HG02763 (cell line): ENCODE measurements at regions not wholly inside any gene's neighbourhood (a gene's known extent, or its start where the extent isn't known, plus 50 kb on each side); places are given as distances from the start of the nearest gene placed in this dataset.
"Not testable (repeated sequence)": the region's sequence is repeated elsewhere in the genome, so short reads cannot be mapped to it uniquely, and the experiment has no call there.

Source experiments
- ATAC-seq: cut with Tn5 transposase; IDR thresholded peaks from one replicate; pipeline ENCODE4 v1.9.1; 2021; ENCODE audit warnings: mild to moderate bottlenecking, moderate library complexity; ENCODE audit not compliant: unreplicated experiment

DNA sequence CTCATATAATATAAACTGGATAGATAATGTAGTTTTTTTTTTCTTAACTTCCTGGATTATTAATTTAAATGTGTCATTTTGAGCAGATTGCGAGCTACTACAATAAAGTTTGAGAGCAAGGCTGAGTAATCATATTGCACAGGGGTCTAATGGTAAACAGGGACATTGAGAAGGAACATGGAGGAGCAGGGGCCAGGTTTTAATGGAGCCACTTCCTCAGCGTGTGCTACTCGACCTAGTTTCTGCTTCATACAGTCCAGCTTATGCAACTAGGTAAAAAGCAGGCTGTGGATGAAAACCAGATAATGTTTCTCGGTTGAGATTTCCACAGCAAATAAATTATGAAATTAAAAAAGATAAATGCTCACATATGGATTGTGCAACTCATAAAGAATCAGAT lies 1915.7 kb upstream of the CELF4 start:
- no peak for ATAC-seq

DNA sequence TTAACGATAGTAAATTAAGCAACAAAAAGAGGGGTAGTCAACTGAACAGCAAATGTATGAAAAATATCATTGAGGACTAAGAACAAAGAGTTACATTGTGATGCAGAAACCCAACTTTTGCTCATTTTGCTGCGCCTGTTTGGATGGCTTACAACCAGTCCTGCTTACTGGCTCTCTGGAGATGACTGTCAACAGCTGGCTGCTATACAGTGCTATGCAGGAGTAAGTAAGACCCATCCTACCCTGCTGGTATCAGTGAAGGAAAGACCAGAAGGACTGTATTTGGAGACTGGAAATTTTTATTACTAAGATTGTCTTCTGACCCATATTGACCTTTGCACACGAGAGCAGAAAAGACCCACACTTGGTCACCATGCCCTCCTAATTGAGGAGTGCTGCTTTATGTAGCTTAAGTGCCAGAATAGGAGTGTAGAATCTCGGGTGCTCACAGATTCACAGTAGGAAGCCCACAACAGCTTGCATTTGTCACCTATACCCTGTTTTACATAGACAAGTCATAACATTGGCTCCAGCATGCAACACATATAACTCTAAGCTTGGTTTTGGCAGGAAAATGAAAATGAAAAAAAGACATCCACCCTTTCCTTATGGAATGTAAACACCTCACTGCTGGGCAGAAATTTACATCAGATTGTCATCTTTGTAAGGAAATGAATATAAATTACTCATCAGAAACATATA lies 1915.0 kb upstream of the CELF4 start:
- no peak for ATAC-seq

DNA sequence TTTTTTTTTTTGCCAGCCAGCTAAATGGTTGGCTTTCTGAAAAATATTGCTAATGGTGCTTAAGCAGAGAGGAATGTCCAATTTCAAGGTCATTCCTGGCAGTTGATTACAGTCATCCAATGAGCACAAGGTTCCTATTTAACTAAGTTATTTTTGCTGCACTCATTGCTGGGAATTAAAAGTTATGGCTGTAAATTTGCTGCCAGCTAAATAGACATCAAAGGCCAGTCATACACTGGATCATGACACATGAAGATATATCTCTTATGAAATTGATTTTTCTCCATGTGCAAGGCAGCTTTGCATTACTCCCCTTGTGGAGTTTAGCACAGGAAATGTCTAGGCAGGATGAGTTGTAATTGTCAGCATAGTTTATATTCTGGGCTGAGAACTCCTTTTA lies 1898.4 kb upstream of the CELF4 start:
- no peak for ATAC-seq

DNA sequence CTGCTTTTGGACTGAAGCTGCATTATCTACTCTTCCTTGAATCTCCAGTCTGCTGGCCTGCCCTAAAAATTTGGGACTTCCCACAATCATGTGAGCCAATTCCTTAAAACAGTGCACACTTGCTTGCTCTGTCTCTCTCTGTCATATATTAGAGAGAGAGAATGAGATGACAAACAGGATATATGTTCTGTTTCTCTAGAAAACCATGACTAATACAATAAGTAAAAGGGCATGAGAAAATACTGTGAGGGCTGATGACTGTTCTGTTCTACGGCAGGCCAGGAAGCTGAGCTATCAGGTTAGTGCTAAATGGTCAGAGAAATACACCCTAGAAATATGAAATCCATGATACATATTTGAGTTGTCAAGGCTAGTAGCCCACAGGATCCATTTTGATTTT lies 1896.8 kb upstream of the CELF4 start:
- ATAC-seq, result no peak

DNA sequence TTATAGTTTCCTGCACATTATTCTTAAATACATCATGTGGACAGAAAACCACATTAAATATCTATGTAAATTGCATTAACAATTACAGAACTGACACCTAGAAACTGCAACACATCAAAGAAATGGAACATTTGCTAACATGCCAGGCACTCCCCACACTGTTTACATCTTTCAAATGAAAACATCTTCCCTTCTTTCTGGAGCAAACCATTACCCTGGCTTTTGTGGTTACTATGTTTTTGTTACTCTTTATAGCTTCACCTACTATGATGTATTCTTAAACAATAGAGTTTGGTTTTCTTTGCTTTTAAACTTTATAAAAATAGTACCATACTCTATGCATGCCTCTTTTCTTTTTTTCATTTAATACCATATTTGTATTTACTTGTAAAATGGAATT lies 1894.5 kb upstream of the CELF4 start:
- ATAC-seq, result no peak

DNA sequence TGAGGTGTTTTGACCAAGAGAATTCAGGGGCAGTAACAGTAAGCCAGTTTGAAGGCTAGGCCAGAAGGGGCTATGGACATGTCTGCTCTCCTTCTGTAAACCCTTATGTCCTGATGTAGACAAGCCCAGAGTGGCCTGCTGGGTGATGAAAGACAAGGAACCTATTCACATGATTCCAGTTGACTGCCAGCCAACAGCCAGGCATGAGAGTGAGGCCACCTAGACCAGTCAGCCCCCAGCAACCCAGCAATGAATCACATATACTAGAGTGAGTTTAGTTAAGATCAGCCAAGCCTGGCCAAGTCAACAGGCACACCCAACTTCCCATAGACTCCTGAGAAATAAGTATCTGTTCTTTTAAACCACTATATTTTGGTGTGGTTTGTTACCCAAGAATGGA lies 1889.7 kb upstream of the CELF4 start:
- no peak for ATAC-seq

DNA sequence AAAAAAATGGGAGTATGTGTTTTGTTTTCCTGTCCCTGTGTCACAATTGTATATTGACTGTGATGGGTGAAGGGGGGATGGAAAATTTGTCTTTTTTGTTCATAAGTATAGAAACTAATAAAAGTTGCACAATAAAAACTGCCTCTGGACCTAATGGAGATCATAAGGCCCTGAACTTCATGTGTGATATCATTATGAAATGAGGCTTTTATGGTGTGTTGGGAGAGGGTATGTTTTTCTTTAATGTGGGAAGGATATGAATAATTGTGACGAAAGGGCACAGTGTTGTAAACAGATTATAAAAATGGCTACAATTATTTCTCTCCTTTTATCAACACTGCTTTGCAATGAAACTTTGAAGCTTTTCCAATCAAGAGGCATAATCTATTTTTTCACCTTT lies 1889.3 kb upstream of the CELF4 start:
- ATAC-seq, result no peak

DNA sequence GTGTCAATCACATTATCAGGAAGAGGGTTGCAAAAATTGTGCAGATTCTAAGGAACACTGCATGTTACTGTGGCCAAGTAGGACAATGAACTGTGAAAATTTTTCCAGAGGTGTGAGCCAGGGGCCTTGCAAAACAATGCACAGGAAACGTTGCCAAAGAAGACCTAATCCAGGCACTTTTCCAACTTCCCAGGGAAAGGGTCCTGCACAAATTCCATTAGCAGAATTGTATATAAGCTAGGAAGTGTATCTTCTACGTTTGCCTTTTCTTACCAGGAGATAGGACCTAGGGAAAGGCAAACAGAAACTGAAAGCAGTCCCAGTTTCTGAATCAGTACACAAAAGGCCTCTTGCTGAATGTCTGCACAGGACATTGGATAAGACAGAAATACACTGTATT lies 1888.3 kb upstream of the CELF4 start:
- ATAC-seq, result no peak

DNA sequence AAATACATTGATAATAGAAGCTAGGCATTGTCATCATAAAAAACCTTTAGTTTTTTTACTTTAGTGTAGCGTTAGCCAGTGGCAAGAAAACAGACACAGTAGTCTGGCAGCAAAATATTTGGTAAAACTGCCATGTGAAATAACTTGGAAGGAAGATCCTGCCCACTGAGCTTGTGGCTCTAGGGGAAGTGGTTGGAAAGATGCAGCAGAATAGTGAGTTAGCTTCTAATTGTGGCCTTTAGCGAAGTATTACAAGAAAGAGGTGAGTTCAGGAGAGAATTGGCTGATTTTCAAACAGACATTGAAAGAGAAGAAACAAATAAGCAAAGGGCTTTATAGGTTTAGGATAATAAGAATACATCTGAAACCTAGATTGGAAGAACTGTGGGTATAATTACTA lies 1887.8 kb upstream of the CELF4 start:
- no peak for ATAC-seq

DNA sequence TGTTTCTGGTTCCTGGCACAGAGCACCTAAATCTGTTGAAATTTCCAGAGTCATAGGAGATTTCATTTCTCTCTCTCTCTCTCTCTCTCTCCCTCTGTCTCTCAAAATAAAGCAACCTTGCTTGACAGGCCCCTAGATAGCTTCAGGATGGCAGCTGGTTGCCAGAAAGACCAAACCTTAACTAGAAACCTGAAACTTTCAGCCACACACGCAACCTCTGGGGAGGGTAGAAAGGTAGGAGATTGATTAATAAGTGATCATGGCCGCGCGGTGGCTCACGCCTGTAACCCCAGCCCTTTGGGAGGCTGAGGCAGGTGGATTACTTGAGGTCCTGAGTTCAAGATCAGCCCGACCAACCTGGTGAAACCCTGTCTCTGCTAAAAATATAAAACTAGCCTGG lies 1885.4 kb upstream of the CELF4 start:
- no peak for ATAC-seq

DNA sequence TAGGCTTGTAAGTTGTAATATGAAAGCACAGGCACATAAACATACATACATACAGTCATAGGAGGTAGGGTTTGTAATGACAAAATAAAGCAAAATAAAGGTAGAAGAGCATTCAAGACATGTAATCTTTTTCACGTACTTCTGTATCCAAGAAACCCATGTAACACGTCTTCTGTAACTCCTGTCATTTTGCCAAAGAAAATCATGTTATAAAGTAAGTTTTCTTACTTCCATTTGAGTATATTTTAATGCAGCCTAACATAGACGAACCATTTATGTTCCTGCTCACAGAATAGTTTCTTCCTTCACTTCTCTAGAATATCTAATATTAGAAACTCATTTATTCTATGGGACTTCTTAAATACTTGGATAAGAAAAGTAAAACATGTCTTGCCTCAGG lies 1884.0 kb upstream of the CELF4 start:
- ATAC-seq, result no peak

DNA sequence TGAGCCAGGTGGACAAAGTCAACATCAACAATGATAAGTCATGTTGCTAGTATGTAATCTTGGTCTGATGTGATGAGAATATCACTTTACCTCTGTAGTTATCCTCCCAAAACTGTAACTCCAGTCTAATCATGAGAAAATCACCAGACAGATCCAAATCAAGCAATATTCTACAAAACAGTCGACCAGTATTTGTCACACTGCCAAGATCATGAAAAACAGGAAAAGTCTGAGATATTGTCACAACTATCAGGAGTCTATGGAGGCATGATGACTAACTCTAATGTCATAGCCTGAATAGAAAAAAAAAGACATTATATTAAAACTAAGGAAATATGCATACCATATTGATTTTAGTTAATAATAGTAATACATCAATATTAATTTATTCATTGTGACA lies 1883.3 kb upstream of the CELF4 start:
- no peak for ATAC-seq

DNA sequence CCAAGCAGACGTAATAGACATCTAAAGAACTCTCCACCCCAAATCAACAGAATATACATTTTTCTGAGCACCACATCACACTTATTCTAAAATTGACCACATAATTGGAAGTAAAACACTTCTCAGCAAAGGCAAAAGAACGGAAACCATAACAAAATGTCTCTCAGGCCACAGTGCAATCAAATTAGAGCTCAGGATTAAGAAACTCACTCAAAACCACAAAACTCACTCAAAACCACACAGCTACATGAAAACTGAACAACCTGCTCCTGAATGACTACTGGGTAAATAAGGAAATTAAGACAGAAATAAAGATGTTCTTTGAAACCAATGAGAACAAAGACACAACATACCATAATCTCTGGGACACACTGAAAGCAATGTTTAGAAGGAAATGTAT lies 1879.4 kb upstream of the CELF4 start:
- ATAC-seq, result not testable (repeated sequence)

DNA sequence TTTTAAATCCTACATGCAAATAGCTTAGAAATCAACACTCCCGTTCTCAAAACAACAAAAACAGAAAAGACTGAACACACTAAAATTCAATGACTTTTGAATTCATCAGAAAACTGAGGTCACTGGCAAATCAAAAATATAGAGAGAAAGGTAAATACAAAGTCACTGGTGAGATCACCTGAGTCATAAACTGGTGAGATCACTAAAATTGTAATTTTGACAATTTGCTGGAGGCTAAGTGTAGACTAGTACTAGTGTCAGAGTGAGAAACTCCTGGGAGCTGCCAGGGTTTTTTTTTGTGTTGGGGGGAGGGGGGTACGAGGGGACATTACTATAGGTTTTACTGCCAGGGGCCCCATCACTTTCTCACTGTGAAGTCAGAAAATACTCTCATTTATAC lies 1876.0 kb upstream of the CELF4 start:
- no peak for ATAC-seq

DNA sequence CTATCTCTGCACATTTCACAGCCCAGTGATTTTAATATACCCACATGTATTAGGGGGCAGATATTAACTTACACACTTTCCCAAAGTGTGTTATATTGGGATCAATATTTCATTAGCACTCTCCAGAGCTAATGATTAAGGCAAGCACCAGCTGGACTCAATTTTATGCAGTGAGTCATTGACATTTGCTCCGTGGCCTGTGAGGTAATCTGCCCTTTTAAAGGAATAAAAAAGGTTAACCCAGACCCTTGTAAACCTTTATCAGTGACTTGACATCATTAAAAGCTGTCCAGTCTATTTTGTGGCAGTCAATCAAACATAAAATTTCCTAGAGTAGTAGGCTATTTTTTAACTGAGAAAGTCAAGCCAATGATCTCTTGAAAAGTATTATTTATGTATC lies 1870.4 kb upstream of the CELF4 start:
- no peak for ATAC-seq

DNA sequence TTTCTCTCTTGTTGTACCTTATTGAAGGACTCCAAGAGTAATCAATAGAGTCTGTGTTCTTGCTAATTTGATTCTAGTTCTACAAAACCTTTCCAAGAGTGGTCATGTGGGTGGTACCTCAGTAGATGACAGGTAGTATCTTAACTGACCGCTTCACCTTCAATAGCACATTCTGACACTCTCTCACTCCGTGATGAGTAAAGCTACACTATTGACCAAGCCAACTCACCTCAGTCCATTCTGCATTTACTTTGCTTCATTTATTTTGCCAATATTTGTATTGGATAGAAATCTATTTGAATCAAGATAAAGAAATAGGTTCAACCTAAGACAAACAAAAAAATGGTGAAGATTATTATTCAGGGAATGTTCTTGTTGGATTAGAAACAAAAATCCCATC lies 1869.6 kb upstream of the CELF4 start:
- no peak for ATAC-seq

DNA sequence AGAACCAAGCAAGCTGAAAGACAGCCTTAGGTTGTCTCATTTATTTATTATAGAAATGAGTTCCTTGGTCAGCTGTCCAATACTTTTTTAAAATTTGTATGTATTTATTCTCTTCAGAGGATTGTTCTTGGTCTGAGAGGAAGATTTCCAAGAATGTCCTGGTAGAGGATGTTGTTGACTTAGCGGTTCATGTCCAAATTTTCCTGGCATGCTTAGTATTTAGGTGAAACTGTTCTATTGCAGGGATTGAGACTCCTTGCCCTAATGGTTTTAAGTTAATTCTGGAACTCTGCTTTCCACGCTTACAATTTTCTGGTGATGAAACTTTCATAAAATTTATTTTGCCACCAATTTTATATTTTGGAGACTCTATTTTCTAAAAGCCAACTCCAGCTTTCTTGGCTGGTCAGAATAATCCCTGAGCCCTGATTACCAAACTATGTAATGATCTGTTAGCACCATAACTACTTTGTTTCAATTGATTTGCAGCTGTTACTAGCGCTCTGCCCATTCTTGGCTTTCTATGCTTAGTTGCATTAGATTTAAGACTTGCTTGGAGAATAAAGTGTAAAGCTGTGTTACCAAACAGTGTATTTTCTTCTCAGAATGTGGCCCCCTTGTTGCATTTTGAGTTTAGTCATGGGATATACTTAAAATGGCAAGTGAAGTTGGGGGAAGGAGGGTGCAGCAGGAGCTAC lies 1868.8 kb upstream of the CELF4 start:
- ATAC-seq, result no peak

DNA sequence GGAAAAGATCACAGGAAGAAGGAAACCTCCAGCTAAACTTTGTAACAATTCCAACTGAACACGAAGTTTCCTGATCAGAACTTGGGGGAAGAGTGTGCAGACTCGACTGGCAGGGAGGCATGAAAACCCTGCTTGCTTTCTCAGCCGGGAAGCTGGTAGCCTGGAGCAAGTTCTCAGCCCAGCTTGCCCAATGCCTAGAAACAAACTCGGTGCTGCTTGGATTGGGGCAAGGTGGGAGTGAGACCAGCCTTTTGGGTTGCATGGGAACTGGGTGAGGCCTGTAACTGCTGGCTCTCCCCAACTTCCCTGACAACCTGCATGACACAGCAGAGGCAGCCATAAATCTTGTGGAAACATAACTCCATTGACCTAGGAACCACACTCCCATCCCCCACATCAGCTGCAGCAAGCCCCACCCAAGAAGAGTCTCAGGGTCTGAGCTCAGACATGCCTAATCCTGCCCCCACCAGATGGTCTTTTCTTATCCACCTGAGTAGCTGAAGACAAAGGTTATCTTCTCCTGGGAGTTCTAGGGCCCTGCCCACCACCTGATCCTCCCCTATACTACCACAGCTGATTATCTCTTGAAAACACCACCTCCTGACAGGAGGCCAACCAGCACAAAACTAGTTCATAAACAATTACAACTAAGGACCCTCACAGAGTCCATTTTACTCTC lies 1859.7 kb upstream of the CELF4 start:
- no peak for ATAC-seq

DNA sequence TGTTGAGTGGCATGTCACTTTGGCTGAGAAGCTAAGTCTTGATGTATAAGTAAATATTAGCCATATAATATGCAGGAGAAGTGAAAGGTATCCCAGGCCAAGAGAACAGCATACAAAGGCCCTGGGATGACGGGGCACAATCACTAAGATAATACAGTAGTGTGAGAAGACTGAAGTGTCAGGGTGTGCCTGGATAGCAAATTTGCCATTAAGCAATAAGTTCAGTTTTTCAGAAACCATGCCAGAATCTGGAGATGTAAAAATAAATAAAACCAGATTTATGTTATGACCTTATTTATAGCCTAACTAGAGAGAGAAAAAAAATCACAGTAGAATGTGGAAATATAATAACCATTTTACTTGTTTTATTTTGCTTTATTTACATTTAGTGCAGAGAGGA lies 1858.7 kb upstream of the CELF4 start:
- no peak for ATAC-seq

DNA sequence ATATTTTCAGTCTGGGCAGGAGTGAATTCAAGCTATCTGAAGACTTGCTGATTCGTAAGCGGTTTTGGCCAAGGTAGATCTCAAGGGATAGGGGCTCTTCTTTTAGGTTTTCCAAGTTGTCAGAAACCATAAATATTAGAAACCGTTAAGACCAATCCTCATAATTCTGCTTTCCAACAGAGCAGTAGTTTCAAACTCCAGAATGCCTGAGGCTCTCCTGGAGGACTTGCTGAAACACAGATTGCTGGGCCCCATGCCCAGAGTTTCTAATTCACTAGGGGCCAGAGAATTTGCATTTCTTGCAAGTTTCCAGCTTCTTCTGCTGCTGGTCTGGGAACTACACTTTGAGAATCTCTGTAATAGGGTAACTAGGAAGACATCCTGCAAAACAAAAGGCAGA lies 1855.7 kb upstream of the CELF4 start:
- ATAC-seq, result no peak

DNA sequence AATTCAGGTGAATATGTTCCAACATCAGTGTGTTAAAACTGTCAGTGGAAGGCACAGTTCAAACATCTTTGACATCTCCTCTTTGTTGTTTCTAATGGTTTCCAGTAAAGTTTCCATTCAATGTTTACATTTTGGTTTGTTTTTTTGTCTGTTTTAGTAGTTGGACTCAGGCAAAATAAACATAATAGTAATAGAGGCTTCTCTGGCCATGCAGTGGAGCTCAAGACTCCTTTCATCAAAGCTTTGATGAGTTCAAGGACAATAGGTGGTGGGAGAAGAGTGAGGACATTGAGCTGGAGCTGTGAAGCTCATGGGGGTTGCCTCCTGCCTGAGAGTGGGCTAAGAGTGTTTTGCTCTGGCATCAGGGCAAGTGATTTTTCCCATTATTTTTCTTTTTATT lies 1853.7 kb upstream of the CELF4 start:
- no peak for ATAC-seq

DNA sequence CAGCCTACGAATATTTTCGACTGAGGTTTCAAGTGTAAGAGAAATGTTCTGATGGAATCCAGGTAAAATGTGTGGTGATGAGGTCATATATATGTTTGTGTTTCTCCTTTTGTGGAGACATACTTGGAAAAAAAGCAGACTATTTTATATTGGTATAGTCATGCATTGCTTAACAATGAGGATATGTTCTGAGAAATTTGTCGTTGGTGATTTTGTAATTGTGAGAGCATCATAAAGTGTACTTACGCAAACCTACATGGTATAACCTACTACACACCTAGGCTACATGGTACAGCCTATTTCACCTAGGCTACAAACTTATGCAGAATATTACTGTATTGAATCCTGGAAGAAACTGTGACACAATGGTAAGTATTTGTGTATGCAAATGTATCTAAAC lies 1849.9 kb upstream of the CELF4 start:
- no peak for ATAC-seq
